Tibial nerve (tissue), 4 donors: ENCODE measurements at regions not wholly inside any gene's neighbourhood (a gene's known extent, or its start where the extent isn't known, plus 50 kb on each side); places are given as distances from the start of the nearest gene placed in this dataset.

ENCODE experiments used
- DNase-seq, 2 donors: peaks; one replicate each; pipeline ENCODE4 v3.0.0-alpha.2; 2019; ENCODE audit warnings: low spot score in 2 of 2
- H3K27ac ChIP-seq, 4 donors: fragments of 200-600 bp; sonication (generic) in 3 of 4; one replicate each; pipeline ENCODE4 v1.5.1; 2017 to 2019; ENCODE audit warnings: mild to moderate bottlenecking in 1 of 4
- H3K27me3 ChIP-seq, 2 donors: fragments of 200-600 bp; sonication (generic) in 1 of 2; one replicate each; pipeline versions ENCODE4 v1.5.1 to v1.6.0; 2017 to 2019
- H3K36me3 ChIP-seq, 3 donors: fragments of 200-600 bp; sonication (generic); one replicate each; pipeline ENCODE4 v1.5.1; 2018 to 2019
- H3K4me1 ChIP-seq, 4 donors: fragments of 200-600 bp; sonication (generic) in 3 of 4; one replicate each; pipeline ENCODE4 v1.5.1; 2017 to 2019
- H3K4me3 ChIP-seq, 4 donors: fragments of 200-600 bp; sonication (generic) in 3 of 4; one replicate each; pipeline ENCODE4 v1.5.1; 2017 to 2019; ENCODE audit warnings: mild to moderate bottlenecking in 1 of 4, moderate library complexity in 1 of 4
- H3K9me3 ChIP-seq, 4 donors: fragments of 200-600 bp; sonication (generic) in 3 of 4; one replicate each; pipeline ENCODE4 v1.5.1; 2017 to 2019
- EP300 ChIP-seq, 2 donors: sonication (generic); formaldehyde crosslinking; IDR thresholded peaks; one replicate each; pipeline ENCODE4 v1.6.1; 2017; ENCODE audit warnings: antibody characterized with exemption in 2 of 2, mild to moderate bottlenecking in 1 of 2
- POLR2A ChIP-seq, 2 donors: fragments of 450-650 bp; IDR thresholded peaks; one replicate each; pipeline ENCODE4 v1.6.1; 2017; ENCODE audit warnings: antibody characterized with exemption in 2 of 2, mild to moderate bottlenecking in 2 of 2, moderate library complexity in 2 of 2
- WGBS, 2 donors: methylation state at CpG; one replicate each; pipeline ENCODE4 v1.1.5; 2018; 5-methylcytosine and 5-hydroxymethylcytosine counted together
- TF ChIP-seq, protein P1 (sequence below), 5 experiments: fragments of 200-600 bp in 3 of 5; fragments of 450-650 bp in 2 of 5; sonication (generic) in 3 of 5; IDR thresholded peaks; one replicate each; pipeline ENCODE4 v1.5.1; 2016 to 2019; ENCODE audit warnings: antibody characterized with exemption in 5 of 5, mild to moderate bottlenecking in 3 of 5, moderate library complexity in 2 of 5

DNA sequence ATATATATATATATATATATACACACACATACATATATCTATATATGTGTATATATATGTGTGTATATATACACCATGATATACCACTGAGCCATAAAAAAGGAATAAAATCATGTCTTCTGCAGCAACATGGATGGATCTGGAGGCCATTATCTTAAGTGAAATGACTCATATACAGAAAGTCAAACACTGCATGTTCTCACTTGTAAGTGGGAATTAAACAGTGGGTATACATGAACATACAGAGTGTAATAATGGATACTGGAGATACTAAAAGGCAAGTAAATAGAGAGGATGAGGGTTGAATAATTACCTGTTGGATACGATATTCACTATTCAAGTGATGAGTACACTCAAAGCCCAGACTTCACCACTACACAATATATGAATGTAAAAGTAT, 332.6 kb downstream of the SLITRK1 start:
- Histone ChIP-seq H3K9me3 (no peaks in the 10 kb centered on the region), H3K36me3 (no peaks in the 10 kb centered on the region), H3K4me1 (no peaks in the 10 kb centered on the region), H3K4me3 (no peak overlapping the region), H3K27ac (no peak overlapping the region), H3K27me3 (no peaks in the 10 kb centered on the region)
- DNase-seq = no peak
- TF ChIP-seq, protein P1, sequence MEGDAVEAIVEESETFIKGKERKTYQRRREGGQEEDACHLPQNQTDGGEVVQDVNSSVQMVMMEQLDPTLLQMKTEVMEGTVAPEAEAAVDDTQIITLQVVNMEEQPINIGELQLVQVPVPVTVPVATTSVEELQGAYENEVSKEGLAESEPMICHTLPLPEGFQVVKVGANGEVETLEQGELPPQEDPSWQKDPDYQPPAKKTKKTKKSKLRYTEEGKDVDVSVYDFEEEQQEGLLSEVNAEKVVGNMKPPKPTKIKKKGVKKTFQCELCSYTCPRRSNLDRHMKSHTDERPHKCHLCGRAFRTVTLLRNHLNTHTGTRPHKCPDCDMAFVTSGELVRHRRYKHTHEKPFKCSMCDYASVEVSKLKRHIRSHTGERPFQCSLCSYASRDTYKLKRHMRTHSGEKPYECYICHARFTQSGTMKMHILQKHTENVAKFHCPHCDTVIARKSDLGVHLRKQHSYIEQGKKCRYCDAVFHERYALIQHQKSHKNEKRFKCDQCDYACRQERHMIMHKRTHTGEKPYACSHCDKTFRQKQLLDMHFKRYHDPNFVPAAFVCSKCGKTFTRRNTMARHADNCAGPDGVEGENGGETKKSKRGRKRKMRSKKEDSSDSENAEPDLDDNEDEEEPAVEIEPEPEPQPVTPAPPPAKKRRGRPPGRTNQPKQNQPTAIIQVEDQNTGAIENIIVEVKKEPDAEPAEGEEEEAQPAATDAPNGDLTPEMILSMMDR (IDR thresholded peaks at IDR 0.05) = no peak
- TF ChIP-seq EP300 (IDR thresholded peaks at IDR 0.05) = no peak
- no peak for TF ChIP-seq POLR2A (IDR thresholded peaks at IDR 0.05)
- 92 to 96% methylated on average over 1 of the region's 1 CpG for WGBS, 2 donors

DNA sequence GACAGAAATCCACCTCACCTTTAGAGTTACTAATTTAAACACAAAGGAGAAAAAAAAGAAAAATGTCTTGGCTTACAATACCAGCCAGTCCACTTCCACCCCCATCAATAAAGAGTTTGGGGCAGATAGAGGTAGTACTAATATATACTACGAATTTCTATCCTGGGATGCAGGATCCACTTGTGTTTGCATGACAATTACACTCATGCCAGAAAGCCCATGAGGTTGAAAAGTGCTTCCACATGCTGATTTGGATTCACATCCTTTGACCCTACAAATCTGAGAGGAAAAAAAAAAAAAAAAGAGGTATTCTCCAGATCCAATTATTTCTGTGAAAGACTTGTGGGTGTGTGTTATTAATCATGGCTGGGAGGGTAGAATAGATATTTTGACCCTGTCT, 335.2 kb downstream of the SLITRK1 start:
- 59 to 81% methylated on average over 1 of the region's 1 CpG for WGBS, 2 donors
- no peak for DNase-seq
- Histone ChIP-seq H3K27me3 (no peaks in the 10 kb centered on the region), H3K27ac (no peak overlapping the region), H3K4me3 (no peak overlapping the region), H3K9me3 (no peaks in the 10 kb centered on the region), H3K36me3 (no peaks in the 10 kb centered on the region), H3K4me1 (no peaks in the 10 kb centered on the region)
- TF ChIP-seq POLR2A (IDR thresholded peaks at IDR 0.05) = no peak
- no peak for TF ChIP-seq EP300 (IDR thresholded peaks at IDR 0.05)
- TF ChIP-seq, protein P1 (IDR thresholded peaks at IDR 0.05) = no peak

DNA sequence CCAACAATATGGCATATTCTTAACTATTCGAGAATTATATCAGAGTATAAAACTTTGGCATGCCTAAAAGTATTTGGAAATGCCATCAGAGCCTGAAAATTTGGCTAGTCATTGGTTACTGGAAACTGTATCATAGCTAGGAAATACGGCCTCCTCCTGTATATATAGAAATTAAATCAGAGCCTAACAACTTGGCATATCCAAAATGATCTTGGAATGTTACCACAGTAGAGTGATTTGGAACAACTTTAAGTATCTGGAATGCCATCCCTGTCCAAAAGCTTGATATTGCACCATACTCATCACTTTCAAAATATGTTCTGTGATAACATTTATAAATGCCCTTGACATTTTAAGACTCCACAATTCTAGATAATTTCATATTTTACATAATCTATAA, 335.8 kb downstream of the SLITRK1 start:
- WGBS, 2 donors = 77 to 82% methylated on average over 2 of the region's 2 CpGs
- DNase-seq = no peak
- H3K27me3 ChIP-seq = no peaks in the 10 kb centered on the region
- no peaks in the 10 kb centered on the region for H3K36me3 ChIP-seq
- H3K27ac ChIP-seq = no peak overlapping the region
- TF ChIP-seq, protein P1 (IDR thresholded peaks at IDR 0.05) = no peak
- TF ChIP-seq POLR2A (IDR thresholded peaks at IDR 0.05) (no peak), EP300 (IDR thresholded peaks at IDR 0.05) (no peak)
- H3K9me3 ChIP-seq = no peaks in the 10 kb centered on the region
- H3K4me1 ChIP-seq = no peaks in the 10 kb centered on the region
- no peak overlapping the region for H3K4me3 ChIP-seq

DNA sequence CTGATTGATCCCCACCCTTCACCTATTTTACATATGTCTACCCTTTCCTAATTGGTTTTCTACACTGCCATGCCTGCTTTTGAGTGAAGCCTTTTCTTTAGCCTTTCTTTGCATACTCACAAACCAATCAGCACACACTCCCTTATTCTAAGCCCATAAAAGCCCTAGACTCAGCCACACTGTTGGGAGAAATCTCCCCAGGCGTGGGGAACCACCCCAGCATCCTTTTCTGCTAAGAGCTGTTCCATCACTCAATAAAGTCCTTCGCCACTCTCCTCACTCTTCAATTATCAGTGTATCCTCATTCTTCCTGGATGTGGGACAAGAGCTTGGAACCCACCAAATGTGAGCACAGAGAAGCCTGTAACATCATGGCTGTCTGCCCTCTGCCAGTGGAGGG, 343.6 kb downstream of the SLITRK1 start:
- no peak overlapping the region for H3K4me3 ChIP-seq
- no peaks in the 10 kb centered on the region for H3K4me1 ChIP-seq
- H3K27ac ChIP-seq = no peak overlapping the region
- no peak for TF ChIP-seq EP300 (IDR thresholded peaks at IDR 0.05)
- no peak for TF ChIP-seq POLR2A (IDR thresholded peaks at IDR 0.05)
- TF ChIP-seq, protein P1 (IDR thresholded peaks at IDR 0.05) = no peak
- DNase-seq = no peak
- peaks cover 0 to 18% (median 0%) of the 10 kb centered on the region in 4 donors for H3K9me3 ChIP-seq
- H3K36me3 ChIP-seq = no peaks in the 10 kb centered on the region
- WGBS, 2 donors = 62 to 66% methylated on average over 2 of the region's 2 CpGs
- no peaks in the 10 kb centered on the region for H3K27me3 ChIP-seq

DNA sequence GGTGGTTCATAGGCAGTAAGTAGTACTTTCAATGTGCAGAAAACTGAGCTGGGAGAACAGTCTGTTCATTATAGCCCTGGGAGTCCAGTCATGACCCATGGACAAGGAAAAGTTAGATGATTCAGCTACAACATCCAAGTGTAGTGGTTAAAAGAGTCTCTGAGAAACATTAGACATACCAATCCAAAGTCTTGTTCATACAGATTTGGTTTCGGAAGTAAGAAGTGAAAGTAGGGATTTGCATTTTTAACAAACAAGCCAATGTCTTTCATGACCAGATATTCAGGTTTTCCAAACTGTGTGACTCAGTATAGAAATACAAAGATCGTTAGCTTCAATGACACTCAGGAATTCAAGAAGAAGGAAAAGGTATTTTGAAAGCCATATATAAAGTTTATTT, 345.3 kb downstream of the SLITRK1 start:
- Histone ChIP-seq H3K4me3 (no peak overlapping the region), H3K27me3 (no peaks in the 10 kb centered on the region), H3K36me3 (no peaks in the 10 kb centered on the region), H3K4me1 (no peaks in the 10 kb centered on the region), H3K9me3 (peaks cover 0 to 18% (median 0%) of the 10 kb centered on the region in 4 donors), H3K27ac (no peak overlapping the region)
- 88 to 91% methylated on average over 2 of the region's 2 CpGs for WGBS, 2 donors
- TF ChIP-seq POLR2A (IDR thresholded peaks at IDR 0.05) (no peak), EP300 (IDR thresholded peaks at IDR 0.05) (no peak)
- TF ChIP-seq, protein P1 (IDR thresholded peaks at IDR 0.05) = no peak
- no peak for DNase-seq
